22Rv1 (cell line): ENCODE measurements at regions not wholly inside any gene's neighbourhood (a gene's known extent, or its start where the extent isn't known, plus 50 kb on each side); places are given as distances from the start of the nearest gene placed in this dataset.
A peak's percentile ranks its signal among the peaks of the same experiment; 100 is the strongest.

ENCODE experiments used
- H3K27ac ChIP-seq: fragments of 450-650 bp; 2 replicates; pipeline ENCODE4 v1.5.1; 2017
- ZFX ChIP-seq: fragments of 450-650 bp; IDR thresholded peaks from 2 replicates; pipeline ENCODE4 v1.6.1; 2017; ENCODE audit warnings: antibody characterized with exemption, borderline replicate concordance
- TF ChIP-seq, protein P1 (sequence below): fragments of 450-650 bp; IDR thresholded peaks from 2 replicates; pipeline ENCODE4 v1.5.1; 2017; ENCODE audit warnings: mild to moderate bottlenecking

DNA sequence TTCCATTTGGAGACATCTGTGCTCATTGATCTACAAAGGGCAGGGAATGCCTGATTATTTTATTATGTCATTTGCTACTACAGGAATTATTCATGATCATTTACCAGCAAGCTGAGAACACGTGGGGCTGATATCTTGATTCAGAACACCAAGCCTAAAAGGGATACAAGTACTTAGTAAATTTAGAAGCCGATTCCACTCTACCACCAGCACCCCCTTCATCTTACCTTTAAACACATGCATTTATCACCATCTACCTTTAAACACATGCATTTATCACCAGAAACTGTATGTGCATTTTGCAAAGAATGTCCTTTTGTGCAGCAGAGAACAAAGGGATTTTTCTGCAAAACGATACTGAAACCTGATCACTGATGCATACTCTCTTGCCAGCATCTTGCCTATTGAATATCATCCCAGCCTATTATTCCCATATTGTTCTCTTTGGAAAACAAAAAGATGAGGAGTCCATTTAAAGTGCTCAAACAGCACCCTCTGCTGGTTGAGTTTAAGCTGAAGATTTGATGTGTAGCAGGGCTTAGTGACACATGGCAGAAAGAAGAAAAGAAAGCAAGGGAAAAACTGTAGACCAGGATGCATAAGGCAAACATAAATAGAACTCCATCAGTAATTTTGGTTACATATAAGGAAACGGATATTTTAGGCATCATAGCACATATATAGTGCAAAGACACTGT is 132.6 kb upstream of the PLEKHG7 start:
- TF ChIP-seq, protein P1, sequence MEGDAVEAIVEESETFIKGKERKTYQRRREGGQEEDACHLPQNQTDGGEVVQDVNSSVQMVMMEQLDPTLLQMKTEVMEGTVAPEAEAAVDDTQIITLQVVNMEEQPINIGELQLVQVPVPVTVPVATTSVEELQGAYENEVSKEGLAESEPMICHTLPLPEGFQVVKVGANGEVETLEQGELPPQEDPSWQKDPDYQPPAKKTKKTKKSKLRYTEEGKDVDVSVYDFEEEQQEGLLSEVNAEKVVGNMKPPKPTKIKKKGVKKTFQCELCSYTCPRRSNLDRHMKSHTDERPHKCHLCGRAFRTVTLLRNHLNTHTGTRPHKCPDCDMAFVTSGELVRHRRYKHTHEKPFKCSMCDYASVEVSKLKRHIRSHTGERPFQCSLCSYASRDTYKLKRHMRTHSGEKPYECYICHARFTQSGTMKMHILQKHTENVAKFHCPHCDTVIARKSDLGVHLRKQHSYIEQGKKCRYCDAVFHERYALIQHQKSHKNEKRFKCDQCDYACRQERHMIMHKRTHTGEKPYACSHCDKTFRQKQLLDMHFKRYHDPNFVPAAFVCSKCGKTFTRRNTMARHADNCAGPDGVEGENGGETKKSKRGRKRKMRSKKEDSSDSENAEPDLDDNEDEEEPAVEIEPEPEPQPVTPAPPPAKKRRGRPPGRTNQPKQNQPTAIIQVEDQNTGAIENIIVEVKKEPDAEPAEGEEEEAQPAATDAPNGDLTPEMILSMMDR: peak; percentile 88
- TF ChIP-seq ZFX: no peak
- H3K27ac ChIP-seq: peak overlapping the region; percentile 6; the same call in 1 of the 2 replicates

DNA sequence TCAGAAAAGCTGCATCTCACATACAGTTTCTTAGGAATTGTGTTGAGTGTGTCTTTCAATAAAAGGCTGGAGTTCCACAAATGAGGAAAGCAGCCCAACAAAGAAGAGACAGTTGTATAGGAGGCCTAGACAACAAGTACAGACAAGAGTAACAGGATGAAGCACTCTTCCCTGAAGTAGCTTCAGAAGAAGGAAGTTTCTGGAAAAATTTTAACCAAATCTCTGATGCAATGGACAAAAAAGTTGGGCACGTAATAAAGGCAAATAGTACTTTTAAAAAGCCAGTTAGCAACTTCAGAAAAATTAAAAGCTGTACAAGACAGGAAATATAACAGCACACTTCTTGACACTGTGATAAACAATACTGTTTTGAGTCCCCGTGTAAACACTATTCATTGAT is 134.1 kb upstream of the PLEKHG7 start:
- peak overlapping the region; percentile 18; the same call in 1 of the 2 replicates for H3K27ac ChIP-seq
- no peak for TF ChIP-seq ZFX
- TF ChIP-seq, protein P1: no peak

DNA sequence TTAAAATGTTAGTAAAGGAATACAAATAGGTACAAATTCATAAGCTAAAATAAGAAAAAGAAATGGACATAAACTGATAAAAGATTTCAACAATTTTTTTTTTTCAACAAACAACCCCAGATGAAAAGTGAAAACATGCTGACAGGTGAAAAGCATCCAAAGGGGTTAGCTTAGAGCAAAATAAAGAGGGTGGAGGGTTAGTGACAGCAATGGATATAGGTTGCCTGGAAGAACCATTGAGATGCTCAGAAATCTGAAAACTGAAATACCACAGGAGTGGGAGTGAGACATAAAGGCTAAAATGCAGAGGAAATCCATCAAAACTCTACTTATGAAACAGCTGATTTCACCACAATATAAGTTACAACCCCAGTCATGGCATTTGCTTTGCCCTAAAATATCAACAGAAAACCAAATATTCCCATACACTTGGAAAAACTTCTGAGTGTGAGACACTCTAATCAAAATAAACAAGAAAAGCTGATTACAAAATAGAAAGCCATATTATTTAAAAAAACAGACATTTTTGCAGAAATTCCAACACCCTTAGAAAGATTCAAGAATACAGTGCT is 136.3 kb upstream of the PLEKHG7 start:
- TF ChIP-seq, protein P1: no peak
- no peak for TF ChIP-seq ZFX
- H3K27ac ChIP-seq: no peak overlapping the region

DNA sequence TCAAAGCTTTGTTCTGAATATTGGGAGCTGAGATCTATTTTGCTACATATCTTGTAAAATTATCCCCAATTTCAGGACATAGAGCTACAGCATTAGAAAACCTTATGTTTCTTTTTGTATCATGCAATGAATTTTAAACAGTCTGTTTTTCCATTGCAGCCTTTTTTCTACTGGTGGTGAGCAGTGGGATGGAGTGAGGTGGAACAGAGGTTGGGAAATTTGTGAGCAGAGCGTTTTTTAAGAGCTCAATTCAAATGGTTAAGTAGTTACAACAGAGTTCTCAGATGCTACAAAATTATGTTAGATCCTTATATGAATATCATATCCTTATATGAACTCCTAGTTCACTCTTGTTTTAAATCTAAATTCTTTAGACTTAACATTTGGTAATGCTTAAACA is 139.0 kb upstream of the PLEKHG7 start:
- H3K27ac ChIP-seq: no peak overlapping the region

DNA sequence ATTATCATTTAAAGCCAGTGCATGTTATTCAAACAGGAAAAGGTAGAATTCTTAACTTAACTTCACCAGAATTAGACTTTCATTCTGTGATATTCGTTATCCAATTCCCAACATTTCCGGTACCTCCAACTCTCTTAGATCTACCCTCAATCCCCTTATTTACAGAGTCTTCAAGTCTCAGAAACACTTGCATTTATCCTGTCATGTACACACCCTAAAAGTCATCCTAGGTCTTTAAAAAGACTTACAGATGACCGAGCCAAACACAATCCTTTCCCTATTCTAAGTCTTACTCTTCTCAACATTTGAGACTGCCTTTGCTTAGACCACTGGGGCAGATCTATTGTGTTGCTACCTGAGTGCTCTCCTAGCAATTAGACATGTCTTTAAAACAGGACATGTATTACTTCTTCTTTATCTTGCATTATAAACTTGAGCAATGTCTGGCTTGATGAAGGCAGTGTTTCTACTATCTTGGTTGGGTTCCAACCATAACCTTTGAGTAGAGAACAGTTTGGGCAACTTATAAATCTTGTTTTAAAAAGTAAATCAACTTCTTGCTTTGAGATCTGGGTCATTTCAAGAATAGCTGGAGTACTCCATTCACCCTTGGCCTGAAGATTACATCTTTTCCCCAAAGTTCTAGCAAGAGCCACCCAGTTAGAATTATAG is 140.6 kb upstream of the PLEKHG7 start:
- no peak overlapping the region for H3K27ac ChIP-seq

More for the DNA sequence above, 139.0 kb upstream of the PLEKHG7 start:
- TF ChIP-seq ZFX: no peak
- TF ChIP-seq, protein P1: no peak

DNA sequence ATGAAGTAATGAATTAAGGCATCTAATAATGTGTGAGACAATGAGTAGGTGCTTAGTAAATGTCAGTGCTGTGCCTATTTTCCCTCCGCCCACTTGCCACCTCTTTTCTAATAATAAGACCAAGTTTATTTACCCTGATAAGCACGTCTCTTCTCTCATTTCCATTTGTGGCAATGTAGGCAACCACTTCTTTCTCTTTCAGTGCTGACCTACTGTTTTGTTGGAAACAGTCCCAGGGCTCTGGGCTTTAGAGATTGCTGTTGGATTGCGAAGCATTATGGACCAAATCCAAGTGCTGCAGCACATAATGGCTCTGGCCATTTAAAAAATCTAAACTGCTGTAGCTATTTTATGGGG is 141.3 kb upstream of the PLEKHG7 start:
- TF ChIP-seq ZFX: no peak
- TF ChIP-seq, protein P1: no peak
- no peak overlapping the region for H3K27ac ChIP-seq

More for the DNA sequence above, 140.6 kb upstream of the PLEKHG7 start:
- no peak for TF ChIP-seq ZFX
- TF ChIP-seq, protein P1: no peak
